Nephron progenitor cell (in vitro differentiated cells): ENCODE measurements at regions not wholly inside any gene's neighbourhood (a gene's known extent, or its start where the extent isn't known, plus 50 kb on each side); places are given as distances from the start of the nearest gene placed in this dataset.

Experiments used
- DNase-seq: peaks from one replicate; pipeline ENCODE4 v3.0.0; 2021
- H3K27ac Mint-ChIP-seq: 2 replicates; pipeline ENCODE4 v1.8.0; 2021; ENCODE audit warnings: mild to moderate bottlenecking, moderate library complexity, mixed read lengths
- H3K27me3 Mint-ChIP-seq: 2 replicates; pipeline ENCODE4 v1.8.0; 2021; ENCODE audit warnings: mild to moderate bottlenecking, low read depth, mixed read lengths; ENCODE audit not compliant: poor library complexity
- H3K36me3 Mint-ChIP-seq: 2 replicates; pipeline ENCODE4 v1.8.0; 2021; ENCODE audit warnings: low read depth, mixed read lengths
- H3K4me1 Mint-ChIP-seq: 2 replicates; pipeline ENCODE4 v1.8.0; 2021; ENCODE audit warnings: mixed read lengths
- H3K4me3 Mint-ChIP-seq: 2 replicates; pipeline ENCODE4 v1.8.0; 2021; ENCODE audit warnings: mild to moderate bottlenecking, moderate library complexity, mixed read lengths
- H3K9me3 Mint-ChIP-seq: 2 replicates; pipeline ENCODE4 v1.8.0; 2021; ENCODE audit warnings: mild to moderate bottlenecking, moderate library complexity, mixed read lengths
- CTCF ChIP-seq: fragments of 200-600 bp; sonication (generic); IDR thresholded peaks from 2 replicates; pipeline ENCODE4 v1.5.0; 2021; ENCODE audit warnings: antibody characterized with exemption

DNA sequence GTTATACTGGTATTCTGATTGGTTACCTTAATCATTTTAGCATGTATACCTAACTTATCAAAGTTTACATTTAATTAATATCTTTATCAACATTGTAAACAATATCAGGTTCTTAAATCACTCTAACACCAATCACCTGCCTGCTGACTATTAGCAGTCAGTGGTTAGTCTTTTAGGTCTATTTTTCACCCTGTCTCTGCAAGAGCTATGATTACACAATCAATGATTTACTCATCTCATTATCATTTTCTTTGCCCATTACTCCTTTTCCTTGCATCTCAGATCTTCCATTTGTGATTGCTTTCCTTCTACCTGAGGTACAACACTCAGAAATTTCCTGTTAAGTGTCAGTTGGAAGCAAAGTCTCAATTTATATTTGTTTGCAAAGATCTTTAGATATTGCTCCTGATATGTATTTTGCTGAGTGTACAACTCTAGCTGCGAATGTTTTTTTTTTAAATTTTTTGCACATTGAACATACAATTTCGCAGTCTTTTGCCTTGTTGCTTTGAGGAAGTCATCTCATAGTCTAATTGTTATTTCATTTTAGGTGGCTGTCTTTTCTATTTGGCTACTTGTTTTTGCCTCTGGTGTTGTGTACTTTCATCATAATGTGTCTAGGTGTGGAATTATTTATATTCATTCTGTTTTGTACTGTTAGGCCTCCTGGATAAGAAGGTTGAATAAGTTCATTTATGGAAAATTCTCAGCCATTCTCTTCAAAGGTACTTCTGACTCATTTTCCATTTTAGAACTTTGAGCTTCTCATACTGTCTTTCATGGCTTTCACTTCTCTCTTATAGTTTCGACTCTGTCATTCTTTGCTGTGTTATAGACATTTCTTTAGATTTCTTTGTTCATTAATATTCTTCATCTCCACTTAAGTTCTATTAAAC is 104.9 kb upstream of the CEP162 start:
- no peaks in the 10 kb centered on the region for H3K4me1 Mint-ChIP-seq
- no peaks in the 10 kb centered on the region for H3K27me3 Mint-ChIP-seq
- peaks cover 20% of the 10 kb centered on the region for H3K9me3 Mint-ChIP-seq
- TF ChIP-seq CTCF: no peak
- H3K4me3 Mint-ChIP-seq: no peak overlapping the region
- no peak for DNase-seq
- H3K36me3 Mint-ChIP-seq: no peaks in the 10 kb centered on the region
- no peak overlapping the region for H3K27ac Mint-ChIP-seq

DNA sequence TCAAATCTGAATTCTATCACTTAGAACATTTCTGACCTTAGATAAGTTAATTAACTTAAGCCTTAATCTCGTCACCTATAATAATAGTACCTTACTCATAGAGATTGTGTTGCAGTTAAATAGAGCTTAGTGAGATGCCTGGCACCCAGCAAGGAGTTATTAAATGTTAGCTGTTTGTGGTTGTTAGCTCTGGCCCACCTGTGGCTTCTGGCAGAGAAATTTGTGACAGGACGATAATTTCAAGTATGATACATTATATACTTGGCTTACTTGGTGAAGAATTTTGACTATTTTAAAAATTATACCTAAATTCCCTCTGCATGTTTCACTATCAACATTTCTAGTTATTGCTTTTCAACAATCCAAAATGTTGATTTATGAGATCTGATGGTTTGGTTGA is 102.9 kb upstream of the CEP162 start:
- Mint-ChIP-seq H3K4me1 (no peaks in the 10 kb centered on the region), H3K9me3 (peaks cover 2% of the 10 kb centered on the region), H3K27me3 (no peaks in the 10 kb centered on the region), H3K4me3 (no peak overlapping the region), H3K36me3 (no peaks in the 10 kb centered on the region), H3K27ac (no peak overlapping the region)
- DNase-seq: no peak
- no peak for TF ChIP-seq CTCF

GRCh38 chr6:84329516-84329915 is 102.1 kb upstream of the CEP162 start:
- no peak overlapping the region for H3K4me3 Mint-ChIP-seq
- no peak for DNase-seq
- H3K4me1 Mint-ChIP-seq: no peaks in the 10 kb centered on the region
- no peaks in the 10 kb centered on the region for H3K9me3 Mint-ChIP-seq
- no peaks in the 10 kb centered on the region for H3K36me3 Mint-ChIP-seq
- H3K27ac Mint-ChIP-seq: peak overlapping the region; percentile 41
- no peaks in the 10 kb centered on the region for H3K27me3 Mint-ChIP-seq
- TF ChIP-seq CTCF: no peak

DNA sequence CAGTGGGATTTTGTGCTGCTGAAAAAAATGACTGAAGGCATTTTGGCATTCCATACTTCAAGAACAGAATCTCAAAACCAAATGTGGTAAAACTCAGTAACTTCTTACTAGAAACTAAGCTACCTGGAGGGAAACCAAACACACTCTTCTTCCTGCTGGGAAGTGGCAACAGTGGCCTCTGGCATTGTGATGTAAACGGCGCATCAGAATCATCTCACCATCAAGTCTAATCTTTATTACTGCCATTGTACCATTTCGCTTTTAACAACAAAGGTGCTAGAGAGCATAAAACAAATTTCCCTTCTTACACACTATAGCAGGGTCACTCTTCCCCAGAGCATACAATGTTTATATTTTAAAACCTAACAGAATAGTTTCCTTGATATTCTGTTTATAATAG is 101.6 kb upstream of the CEP162 start:
- Mint-ChIP-seq H3K9me3 (no peaks in the 10 kb centered on the region), H3K4me1 (no peaks in the 10 kb centered on the region), H3K27me3 (no peaks in the 10 kb centered on the region), H3K27ac (no peak overlapping the region), H3K36me3 (no peaks in the 10 kb centered on the region), H3K4me3 (no peak overlapping the region)
- no peak for TF ChIP-seq CTCF
- no peak for DNase-seq

DNA sequence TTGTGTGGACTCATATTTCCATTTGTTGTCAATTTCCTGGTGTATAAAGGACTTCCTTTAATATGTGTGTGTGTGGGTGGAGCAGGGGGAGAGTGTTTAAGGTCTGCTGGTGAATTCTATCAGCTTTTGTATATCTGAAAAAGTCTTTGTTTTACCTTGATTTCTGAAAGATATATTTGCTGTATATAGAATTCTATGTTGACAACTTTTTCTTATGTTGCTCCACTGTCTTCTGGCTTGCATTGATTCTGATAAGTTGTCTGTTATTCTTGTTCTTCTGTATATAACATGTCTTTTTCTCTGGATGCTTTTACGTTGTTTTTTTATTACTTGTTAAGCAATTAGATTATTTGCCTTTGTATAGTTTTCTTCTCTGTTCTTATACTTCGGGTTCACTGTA is 90.0 kb upstream of the CEP162 start:
- H3K4me3 Mint-ChIP-seq: no peak overlapping the region
- H3K4me1 Mint-ChIP-seq: no peaks in the 10 kb centered on the region
- TF ChIP-seq CTCF: no peak
- no peak for DNase-seq
- H3K36me3 Mint-ChIP-seq: no peaks in the 10 kb centered on the region
- no peaks in the 10 kb centered on the region for H3K9me3 Mint-ChIP-seq
- H3K27ac Mint-ChIP-seq: no peak overlapping the region
- H3K27me3 Mint-ChIP-seq: peaks cover 3% of the 10 kb centered on the region

GRCh38 chr6:84314377-84314898 is 87.0 kb upstream of the CEP162 start:
- no peak for TF ChIP-seq CTCF
- Mint-ChIP-seq H3K4me1 (no peaks in the 10 kb centered on the region), H3K27me3 (peaks cover 3% of the 10 kb centered on the region), H3K9me3 (no peaks in the 10 kb centered on the region), H3K27ac (no peak overlapping the region), H3K36me3 (no peaks in the 10 kb centered on the region), H3K4me3 (no peak overlapping the region)
- DNase-seq: no peak
